ENCODE measurements at regions not wholly inside any gene's neighbourhood (a gene's known extent, or its start where the extent isn't known, plus 50 kb on each side); places are given as distances from the start of the nearest gene placed in this dataset.
"Not testable (repeated sequence)": the region's sequence is repeated elsewhere in the genome, so short reads cannot be mapped to it uniquely, and the experiment has no call there.

- no peak for ATAC-seq
- no peak for DNase-seq
- Mint-ChIP-seq H3K27me3 (no peaks in the 10 kb centered on the region), H3K27ac (no peak overlapping the region), H3K36me3 (no peaks in the 10 kb centered on the region), H3K4me1 (no peaks in the 10 kb centered on the region), H3K4me3 (no peak overlapping the region), H3K9me3 (ENCODE audit: low read depth) (no peaks in the 10 kb centered on the region)
- CTCF ChIA-PET, result no interaction called here
These were observed 1015.8 kb upstream of the GRIA3 start for GRCh38 chrX:122168241-122168640.

DNA sequence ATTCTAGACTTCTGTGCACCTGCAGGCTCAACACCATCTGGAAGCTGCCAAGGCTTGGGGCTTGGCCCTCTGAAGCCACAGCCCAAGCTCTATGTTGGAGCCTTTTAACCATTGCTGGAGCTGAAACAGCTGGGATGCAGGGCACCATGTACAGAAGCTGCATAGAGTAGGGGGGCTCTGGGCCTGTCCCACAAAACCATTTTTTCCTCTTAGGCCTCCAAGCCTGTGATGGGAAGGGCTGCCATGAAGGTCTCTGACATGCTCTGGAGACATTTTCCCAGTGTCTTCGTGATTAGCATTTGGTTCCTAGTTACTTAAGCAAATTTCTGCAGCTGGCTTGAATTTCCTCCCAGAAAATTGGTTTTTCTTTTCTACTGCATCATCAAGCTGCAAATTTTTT, 999.3 kb upstream of the GRIA3 start:
- Mint-ChIP-seq H3K27ac (no peak overlapping the region), H3K27me3 (no peaks in the 10 kb centered on the region), H3K9me3 (ENCODE audit: low read depth) (peaks cover 6% of the 10 kb centered on the region), H3K36me3 (no peaks in the 10 kb centered on the region), H3K4me3 (no peak overlapping the region), H3K4me1 (no peaks in the 10 kb centered on the region)
- ATAC-seq (no peak), DNase-seq (no peak)
- CTCF ChIA-PET, result no interaction called here

DNA sequence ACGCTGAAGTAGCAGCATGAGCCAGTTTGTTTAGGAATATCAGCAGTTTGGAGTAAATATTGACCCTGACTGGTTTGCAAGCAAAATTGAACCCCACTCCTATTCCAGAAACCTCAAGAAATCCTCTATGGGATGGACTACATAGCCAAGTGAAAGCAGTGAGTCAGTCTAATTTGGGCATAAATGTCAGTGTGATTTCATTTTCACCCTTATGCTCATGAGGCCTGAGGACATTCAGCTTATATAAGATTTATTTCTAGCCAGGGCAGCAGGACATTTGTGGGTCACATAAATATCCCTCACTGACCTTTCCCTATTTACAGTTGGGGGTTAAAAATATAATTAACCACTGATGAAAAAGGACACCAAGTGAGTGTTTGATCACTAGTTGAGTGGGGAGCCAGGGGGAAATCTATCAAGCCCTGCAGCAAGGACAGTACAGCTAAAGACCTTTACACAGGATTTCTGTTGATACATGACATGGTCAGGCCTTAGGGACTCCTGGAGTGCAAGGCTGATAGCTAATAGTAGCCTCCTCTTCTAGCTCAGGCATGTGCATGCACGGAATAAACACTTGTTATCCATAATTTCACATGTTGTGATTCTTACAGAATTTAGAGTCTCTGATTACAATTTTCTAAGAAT, 996.9 kb upstream of the GRIA3 start:
- peaks cover 6% of the 10 kb centered on the region for H3K9me3 Mint-ChIP-seq (ENCODE audit: low read depth)
- CTCF ChIA-PET, result no interaction called here
- no peaks in the 10 kb centered on the region for H3K27me3 Mint-ChIP-seq
- H3K4me1 Mint-ChIP-seq, result no peaks in the 10 kb centered on the region
- H3K27ac Mint-ChIP-seq, result no peak overlapping the region
- ATAC-seq (no peak), DNase-seq (no peak)
- H3K4me3 Mint-ChIP-seq, result no peak overlapping the region
- H3K36me3 Mint-ChIP-seq, result no peaks in the 10 kb centered on the region

DNA sequence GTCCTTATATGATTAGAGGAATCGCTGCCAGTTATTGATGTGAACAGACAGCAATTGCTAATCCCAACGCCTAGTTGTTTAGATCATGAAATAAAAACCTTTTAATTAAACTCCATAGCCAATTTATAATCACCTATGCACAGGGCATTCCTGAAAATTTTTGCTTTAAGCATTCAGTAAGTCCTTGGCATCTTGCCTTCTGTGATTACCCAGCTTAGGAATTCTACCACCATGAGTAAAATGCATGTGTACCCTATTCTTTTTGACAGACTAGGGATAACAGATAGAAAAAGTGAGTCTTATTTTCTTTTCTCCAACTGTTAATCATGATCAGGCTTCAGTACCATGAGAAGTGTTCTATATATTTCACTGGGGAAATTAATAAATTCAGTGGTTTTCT, 995.3 kb upstream of the GRIA3 start:
- CTCF ChIA-PET, result no interaction called here
- Mint-ChIP-seq H3K4me3 (no peak overlapping the region), H3K27ac (no peak overlapping the region), H3K9me3 (ENCODE audit: low read depth) (peaks cover 3% of the 10 kb centered on the region), H3K4me1 (no peaks in the 10 kb centered on the region), H3K36me3 (no peaks in the 10 kb centered on the region), H3K27me3 (no peaks in the 10 kb centered on the region)
- ATAC-seq (no peak), DNase-seq (no peak)

GRCh38 chrX:122196343-122196742, 987.7 kb upstream of the GRIA3 start:
- ATAC-seq (no peak), DNase-seq (no peak)
- H3K36me3 Mint-ChIP-seq, result no peaks in the 10 kb centered on the region
- H3K27me3 Mint-ChIP-seq, result no peaks in the 10 kb centered on the region
- no peaks in the 10 kb centered on the region for H3K4me1 Mint-ChIP-seq
- H3K4me3 Mint-ChIP-seq, result no peak overlapping the region
- H3K27ac Mint-ChIP-seq, result no peak overlapping the region
- CTCF ChIA-PET, result no interaction called here
- H3K9me3 Mint-ChIP-seq (ENCODE audit: low read depth), result no peaks in the 10 kb centered on the region

GRCh38 chrX:122203399-122203798, 980.7 kb upstream of the GRIA3 start:
- no peak overlapping the region for H3K4me3 Mint-ChIP-seq
- no peak overlapping the region for H3K27ac Mint-ChIP-seq
- no peaks in the 10 kb centered on the region for H3K4me1 Mint-ChIP-seq
- no peaks in the 10 kb centered on the region for H3K27me3 Mint-ChIP-seq
- DNase-seq (no peak), ATAC-seq (no peak)
- H3K9me3 Mint-ChIP-seq (ENCODE audit: low read depth), result no peaks in the 10 kb centered on the region
- no peaks in the 10 kb centered on the region for H3K36me3 Mint-ChIP-seq
- CTCF ChIA-PET, result no interaction called here

DNA sequence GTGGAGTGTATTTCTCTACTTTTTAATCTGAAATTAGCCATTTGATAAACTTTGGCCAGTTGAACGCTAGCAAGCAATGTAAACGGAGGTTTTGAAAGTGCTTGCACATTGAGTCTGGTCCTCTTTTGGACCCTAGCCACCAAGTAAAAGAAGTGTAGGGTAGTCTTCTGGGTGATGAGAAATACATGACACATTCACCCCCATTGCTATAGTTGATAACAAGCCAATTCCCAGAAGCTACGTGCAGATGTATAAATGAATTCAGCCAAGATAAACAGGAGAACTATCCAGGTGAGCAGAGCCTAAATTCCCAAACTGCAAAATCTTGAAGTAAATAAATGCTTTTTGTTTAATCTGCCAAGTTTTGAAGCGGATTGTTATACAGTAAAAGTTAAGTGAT, 965.4 kb upstream of the GRIA3 start:
- Mint-ChIP-seq H3K27ac (no peak overlapping the region), H3K4me3 (no peak overlapping the region), H3K27me3 (no peaks in the 10 kb centered on the region), H3K9me3 (ENCODE audit: low read depth) (no peaks in the 10 kb centered on the region), H3K4me1 (no peaks in the 10 kb centered on the region), H3K36me3 (no peaks in the 10 kb centered on the region)
- no peak for ATAC-seq
- no peak for DNase-seq
- CTCF ChIA-PET, result no interaction called here

DNA sequence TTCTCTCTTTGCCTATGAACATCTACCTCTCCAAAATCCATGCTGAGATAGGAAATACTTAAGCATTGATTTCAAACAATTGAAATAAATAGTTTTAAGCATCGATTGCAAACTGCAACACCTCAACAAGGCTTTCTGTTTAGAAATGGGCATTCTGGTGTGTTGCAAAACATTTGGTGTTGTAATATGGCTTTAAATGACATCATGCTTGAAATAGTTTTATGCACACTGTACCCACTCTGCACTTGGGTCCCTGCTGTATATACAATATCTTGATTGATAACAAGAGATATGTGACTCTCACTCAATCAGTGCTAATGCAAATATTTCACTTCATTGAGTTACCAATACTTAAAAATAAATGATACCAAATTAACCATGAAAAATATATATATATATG, 964.9 kb upstream of the GRIA3 start:
- no peak overlapping the region for H3K4me3 Mint-ChIP-seq
- no peaks in the 10 kb centered on the region for H3K27me3 Mint-ChIP-seq
- no peaks in the 10 kb centered on the region for H3K4me1 Mint-ChIP-seq
- DNase-seq, result no peak
- H3K9me3 Mint-ChIP-seq (ENCODE audit: low read depth), result no peaks in the 10 kb centered on the region
- CTCF ChIA-PET, result no interaction called here
- no peak overlapping the region for H3K27ac Mint-ChIP-seq
- H3K36me3 Mint-ChIP-seq, result no peaks in the 10 kb centered on the region
- no peak for ATAC-seq

GRCh38 chrX:122219735-122220134, 964.3 kb upstream of the GRIA3 start:
- Mint-ChIP-seq H3K4me3 (no peak overlapping the region), H3K27ac (no peak overlapping the region), H3K27me3 (no peaks in the 10 kb centered on the region), H3K9me3 (ENCODE audit: low read depth) (no peaks in the 10 kb centered on the region), H3K36me3 (no peaks in the 10 kb centered on the region), H3K4me1 (no peaks in the 10 kb centered on the region)
- no peak for DNase-seq
- no peak for ATAC-seq
- CTCF ChIA-PET, result no interaction called here

DNA sequence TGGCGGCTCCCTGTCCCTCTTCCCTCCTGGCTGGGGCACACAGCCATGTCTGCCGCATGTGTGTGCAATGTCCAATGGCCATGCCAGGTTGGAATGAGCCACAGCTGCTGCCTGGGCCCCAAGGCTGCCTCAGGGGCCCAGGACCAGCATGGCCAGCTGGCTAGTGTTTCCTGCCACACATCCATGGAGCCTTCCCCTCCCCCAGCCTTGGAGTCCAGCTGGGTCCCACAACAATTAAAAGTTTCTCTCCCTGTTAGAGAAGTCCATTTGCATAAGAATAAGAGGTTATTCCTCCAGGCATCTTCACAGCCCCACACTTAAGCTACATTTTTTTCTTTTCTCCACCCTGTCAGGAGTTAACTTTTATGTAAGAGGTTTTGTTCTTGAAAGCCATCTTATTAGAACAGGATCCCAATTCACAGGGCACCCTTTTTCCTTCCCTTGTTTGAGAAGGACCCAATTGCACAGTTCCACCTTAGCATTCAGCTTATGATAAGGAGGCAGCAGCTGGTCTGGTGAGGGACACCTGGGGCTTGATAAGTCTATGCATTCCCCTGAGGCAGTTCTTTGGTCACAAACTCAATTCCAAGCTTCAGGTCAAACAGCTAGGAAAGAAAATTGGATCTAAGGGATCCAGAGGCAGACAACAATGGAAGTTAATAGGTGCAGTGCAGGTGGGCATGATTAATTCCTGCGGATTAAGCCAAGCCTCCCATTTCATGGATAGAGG, 963.3 kb upstream of the GRIA3 start:
- Mint-ChIP-seq H3K36me3 (no peaks in the 10 kb centered on the region), H3K9me3 (ENCODE audit: low read depth) (no peaks in the 10 kb centered on the region), H3K27me3 (no peaks in the 10 kb centered on the region), H3K4me1 (no peaks in the 10 kb centered on the region), H3K4me3 (no peak overlapping the region), H3K27ac (no peak overlapping the region)
- ATAC-seq (no peak), DNase-seq (no peak)
- CTCF ChIA-PET, result no interaction called here

GRCh38 chrX:122221810-122222209, 962.3 kb upstream of the GRIA3 start:
- H3K9me3 Mint-ChIP-seq (ENCODE audit: low read depth); H3K27ac Mint-ChIP-seq; H3K4me1 Mint-ChIP-seq; H3K27me3 Mint-ChIP-seq; H3K36me3 Mint-ChIP-seq; ATAC-seq; CTCF ChIA-PET; DNase-seq; H3K4me3 Mint-ChIP-seq: not testable (repeated sequence)

- H3K4me3 Mint-ChIP-seq; H3K27me3 Mint-ChIP-seq; H3K27ac Mint-ChIP-seq; H3K9me3 Mint-ChIP-seq (ENCODE audit: low read depth); H3K4me1 Mint-ChIP-seq; ATAC-seq; CTCF ChIA-PET; DNase-seq; H3K36me3 Mint-ChIP-seq: not testable (repeated sequence)
These were observed 959.9 kb upstream of the GRIA3 start for GRCh38 chrX:122224137-122224536.

DNA sequence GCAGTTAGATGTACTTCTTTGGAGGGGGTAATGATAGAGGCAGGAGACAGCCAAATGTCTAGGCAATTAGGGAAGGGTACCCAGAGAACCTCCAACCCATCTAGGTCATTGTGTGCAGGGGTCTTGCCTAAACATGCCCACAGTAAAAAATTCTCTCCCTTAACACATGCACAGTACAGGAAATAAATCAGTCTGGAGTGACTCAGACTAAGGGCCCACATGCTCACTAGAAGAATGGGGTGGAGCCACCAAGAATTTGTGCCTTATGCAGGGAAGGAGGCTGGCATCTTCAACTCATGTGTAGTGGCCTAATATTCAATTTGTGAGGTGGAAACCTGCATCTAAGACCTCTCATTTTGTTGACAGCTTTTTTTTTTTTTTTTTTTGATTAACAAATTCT, 945.3 kb upstream of the GRIA3 start:
- no peak for DNase-seq
- ATAC-seq, result no peak
- H3K9me3 Mint-ChIP-seq (ENCODE audit: low read depth), result no peaks in the 10 kb centered on the region
- no peaks in the 10 kb centered on the region for H3K27me3 Mint-ChIP-seq
- no peak overlapping the region for H3K27ac Mint-ChIP-seq
- CTCF ChIA-PET, result no interaction called here
- H3K36me3 Mint-ChIP-seq, result no peaks in the 10 kb centered on the region
- H3K4me3 Mint-ChIP-seq, result no peak overlapping the region
- H3K4me1 Mint-ChIP-seq, result no peaks in the 10 kb centered on the region

GRCh38 chrX:122241959-122242358, 942.1 kb upstream of the GRIA3 start:
- Mint-ChIP-seq H3K27ac (no peak overlapping the region), H3K36me3 (no peaks in the 10 kb centered on the region), H3K27me3 (no peaks in the 10 kb centered on the region), H3K9me3 (ENCODE audit: low read depth) (no peaks in the 10 kb centered on the region), H3K4me1 (no peaks in the 10 kb centered on the region), H3K4me3 (no peak overlapping the region)
- no peak for ATAC-seq
- CTCF ChIA-PET, result no interaction called here
- no peak for DNase-seq

GRCh38 chrX:122244080-122244479, 940.0 kb upstream of the GRIA3 start:
- ATAC-seq, result no peak
- Mint-ChIP-seq H3K4me1 (no peaks in the 10 kb centered on the region), H3K9me3 (ENCODE audit: low read depth) (no peaks in the 10 kb centered on the region), H3K27me3 (no peaks in the 10 kb centered on the region), H3K36me3 (no peaks in the 10 kb centered on the region), H3K27ac (no peak overlapping the region), H3K4me3 (no peak overlapping the region)
- DNase-seq, result no peak
- CTCF ChIA-PET, result no interaction called here

All from activated CD8-positive, alpha-beta memory T cell treated with anti-CD3 and anti-CD28 coated beads, Interleukin-2, amount 10 ng/mL, durations not matched to agents 7 days and 5 days (primary cell).